DND-41 (cell line): ENCODE measurements at regions not wholly inside any gene's neighbourhood (a gene's known extent, or its start where the extent isn't known, plus 50 kb on each side); places are given as distances from the start of the nearest gene placed in this dataset.

Experiments used
- EZH2 ChIP-seq: IDR thresholded peaks from 3 replicates; pipeline ENCODE4 v1.6.1; 2012; ENCODE audit warnings: borderline replicate concordance, low read depth, mild to moderate bottlenecking, moderate library complexity, low read length, inconsistent platforms; ENCODE audit not compliant: severe bottlenecking
- TF ChIP-seq, protein P1 (sequence below): IDR thresholded peaks from 2 replicates; pipeline ENCODE4 v1.5.1; 2012; ENCODE audit warnings: borderline replicate concordance, low read length, moderate library complexity, mild to moderate bottlenecking; ENCODE audit not compliant: poor library complexity, severe bottlenecking; ENCODE audit errors: extremely low read depth

DNA sequence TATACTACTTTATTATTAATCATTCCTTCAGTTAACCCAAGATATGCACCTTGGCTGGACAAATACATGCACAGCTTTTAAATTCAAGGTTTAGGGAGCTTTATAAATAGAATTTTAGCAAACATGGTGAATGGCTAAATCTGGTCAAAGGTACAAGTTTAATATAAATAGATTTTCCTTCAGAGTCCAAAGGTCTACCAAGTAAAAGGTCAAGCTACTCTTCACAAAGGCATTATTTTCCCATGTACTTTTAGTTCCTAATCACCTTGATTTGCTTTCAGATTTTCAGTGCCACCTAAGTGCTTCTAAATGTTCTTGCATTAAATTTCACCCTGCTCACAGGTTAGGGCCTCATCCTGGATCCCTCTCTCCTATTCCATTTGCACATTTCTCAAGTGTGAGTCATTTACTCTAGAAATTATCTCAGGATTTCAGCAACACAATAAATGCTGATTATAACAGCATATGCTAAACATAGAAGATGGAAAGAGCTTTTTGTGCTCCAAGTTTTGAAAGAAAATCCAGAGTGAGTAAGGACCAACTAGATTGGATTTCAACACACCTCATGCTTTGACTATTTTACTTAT, 459.4 kb upstream of the ITGA1 start:
- TF ChIP-seq, protein P1, sequence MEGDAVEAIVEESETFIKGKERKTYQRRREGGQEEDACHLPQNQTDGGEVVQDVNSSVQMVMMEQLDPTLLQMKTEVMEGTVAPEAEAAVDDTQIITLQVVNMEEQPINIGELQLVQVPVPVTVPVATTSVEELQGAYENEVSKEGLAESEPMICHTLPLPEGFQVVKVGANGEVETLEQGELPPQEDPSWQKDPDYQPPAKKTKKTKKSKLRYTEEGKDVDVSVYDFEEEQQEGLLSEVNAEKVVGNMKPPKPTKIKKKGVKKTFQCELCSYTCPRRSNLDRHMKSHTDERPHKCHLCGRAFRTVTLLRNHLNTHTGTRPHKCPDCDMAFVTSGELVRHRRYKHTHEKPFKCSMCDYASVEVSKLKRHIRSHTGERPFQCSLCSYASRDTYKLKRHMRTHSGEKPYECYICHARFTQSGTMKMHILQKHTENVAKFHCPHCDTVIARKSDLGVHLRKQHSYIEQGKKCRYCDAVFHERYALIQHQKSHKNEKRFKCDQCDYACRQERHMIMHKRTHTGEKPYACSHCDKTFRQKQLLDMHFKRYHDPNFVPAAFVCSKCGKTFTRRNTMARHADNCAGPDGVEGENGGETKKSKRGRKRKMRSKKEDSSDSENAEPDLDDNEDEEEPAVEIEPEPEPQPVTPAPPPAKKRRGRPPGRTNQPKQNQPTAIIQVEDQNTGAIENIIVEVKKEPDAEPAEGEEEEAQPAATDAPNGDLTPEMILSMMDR, result no peak
- no peak for TF ChIP-seq EZH2
